Astrocyte of the spinal cord (primary cell): ENCODE measurements at regions not wholly inside any gene's neighbourhood (a gene's known extent, or its start where the extent isn't known, plus 50 kb on each side); places are given as distances from the start of the nearest gene placed in this dataset.

ENCODE experiments used
- DNase-seq: peaks from one replicate; pipeline ENCODE4 v3.0.0; 2011; ENCODE audit warnings: low read depth, low spot score
- H3K4me3 ChIP-seq: 2 replicates; pipeline ENCODE4 v1.5.1; 2011; ENCODE audit warnings: low read depth, mild to moderate bottlenecking, low read length, moderate library complexity
- CTCF ChIP-seq: IDR thresholded peaks from 2 replicates; pipeline ENCODE4 v1.5.1; 2012; ENCODE audit warnings: low read depth, mild to moderate bottlenecking, low read length, inconsistent platforms
- in situ Hi-C: cut with HindIII; loops from 2 replicates; pipeline ENCODE4 v1.10.0; 2017; ENCODE audit warnings: low sequenced_read_pairs

GRCh38 chr16:86239381-86239780, 270.9 kb upstream of the FOXF1 start:
- no peak for TF ChIP-seq CTCF
- no peak for DNase-seq
- in situ Hi-C loops = no loop called here
- no peak overlapping the region for H3K4me3 ChIP-seq

- no peak for DNase-seq
- in situ Hi-C loops = no loop called here
- no peak for TF ChIP-seq CTCF
- H3K4me3 ChIP-seq = no peak overlapping the region
Measured at GRCh38 chr16:86240716-86241363, 269.5 kb upstream of the FOXF1 start.

- no peak for DNase-seq
- H3K4me3 ChIP-seq = no peak overlapping the region
- in situ Hi-C loops = no loop called here
- TF ChIP-seq CTCF = no peak
Measured at GRCh38 chr16:86241681-86242080, 268.6 kb upstream of the FOXF1 start.

- in situ Hi-C loops = no loop called here
- no peak overlapping the region for H3K4me3 ChIP-seq
- no peak for DNase-seq
- TF ChIP-seq CTCF = no peak
Measured at GRCh38 chr16:86242244-86243122, 267.8 kb upstream of the FOXF1 start.

GRCh38 chr16:86243123-86243473, 267.2 kb upstream of the FOXF1 start:
- TF ChIP-seq CTCF = no peak
- in situ Hi-C loops = no loop called here
- DNase-seq = no peak
- H3K4me3 ChIP-seq = no peak overlapping the region

GRCh38 chr16:86243571-86244154, 266.7 kb upstream of the FOXF1 start:
- H3K4me3 ChIP-seq = no peak overlapping the region
- DNase-seq = no peak
- no peak for TF ChIP-seq CTCF
- in situ Hi-C loops = no loop called here
